SK-N-SH (cell line): ENCODE measurements at regions not wholly inside any gene's neighbourhood (a gene's known extent, or its start where the extent isn't known, plus 50 kb on each side); places are given as distances from the start of the nearest gene placed in this dataset.
"Not testable (repeated sequence)": the region's sequence is repeated elsewhere in the genome, so short reads cannot be mapped to it uniquely, and the experiment has no call there.

Source experiments
- CTCF ChIA-PET: fragments of 300-600, 350-600 bp; formaldehyde crosslinking; extraction: SDS; loops from one replicate; lab custom pipeline; 2021; lab: Yijun Ruan, JAX
- POLR2A ChIA-PET: fragments of 350-600 bp; sonication (Branson Sonifier 250); formaldehyde crosslinking; extraction: SDS; loops from one replicate; lab custom pipeline; 2020; ENCODE audit warnings: antibody characterized with exemption, inconsistent platforms; lab: Yijun Ruan, JAX
- DNase-seq: peaks from one replicate; pipeline ENCODE4 v3.0.0; 2012
- H2AFZ ChIP-seq: fragments of 200-600 bp; sonication (generic); 2 replicates; pipeline ENCODE4 v1.8.1; 2016; ENCODE audit warnings: antibody characterized with exemption, mild to moderate bottlenecking, low read depth
- H3F3A ChIP-seq: fragments of 200-600 bp; sonication (generic); replicated peaks from 2 replicates; pipeline ENCODE3; 2016; ENCODE audit warnings: antibody characterized with exemption, mild to moderate bottlenecking; ENCODE audit not compliant: insufficient read depth
- H3K27ac ChIP-seq, 2 experiments: fragments of 200-500 bp in 1 of 2; fragments of 200-600 bp in 1 of 2; sonication (Bioruptor generic) in 1 of 2; sonication (generic), shearing (Covaris generic) in 1 of 2; 2 replicates each; pipeline versions ENCODE4 v1.5.1 to v1.6.1; 2014 to 2016; ENCODE audit warnings: low read depth in 2 of 2, inconsistent platforms in 1 of 2, low read length in 1 of 2, mild to moderate bottlenecking in 1 of 2, mixed read lengths in 1 of 2
- H3K27me3 ChIP-seq: fragments of 200-600 bp; sonication (generic), shearing (Covaris generic); 2 replicates; pipeline ENCODE4 v1.6.1; 2016; ENCODE audit warnings: mixed run types; ENCODE audit not compliant: insufficient read depth
- H3K36me3 ChIP-seq, 2 experiments: fragments of 200-500 bp in 1 of 2; fragments of 200-600 bp in 1 of 2; sonication (Bioruptor generic) in 1 of 2; sonication (generic) in 1 of 2; replicated peaks in 1 of 2; 2 replicates each; pipeline versions ENCODE3 to v1.5.1; 2014 to 2016; ENCODE audit warnings: low read length in 1 of 2, mild to moderate bottlenecking in 1 of 2; ENCODE audit not compliant: insufficient read depth in 2 of 2, control insufficient read depth in 1 of 2
- H3K4me1 ChIP-seq, 2 experiments: fragments of 200-500 bp in 1 of 2; fragments of 200-600 bp in 1 of 2; sonication (Bioruptor generic) in 1 of 2; sonication (generic), shearing (Covaris generic) in 1 of 2; 2 replicates each; pipeline versions ENCODE4 v1.5.1 to v1.6.1; 2014 to 2016; ENCODE audit warnings: low read depth in 1 of 2, low read length in 1 of 2, mixed run types in 1 of 2; ENCODE audit not compliant: insufficient read depth in 2 of 2, control insufficient read depth in 1 of 2
- H3K4me2 ChIP-seq: fragments of 200-600 bp; sonication (generic), shearing (Covaris generic); 2 replicates; pipeline ENCODE4 v1.6.1; 2017; ENCODE audit warnings: mixed run types
- H3K4me3 ChIP-seq, 2 experiments: fragments of 200-500 bp in 1 of 2; fragments of 200-600 bp in 1 of 2; sonication (Bioruptor generic) in 1 of 2; sonication (generic), shearing (Covaris generic) in 1 of 2; 2 replicates each; pipeline versions ENCODE4 v1.5.1 to v1.8.1; 2014 to 2016; ENCODE audit warnings: low read depth in 2 of 2, inconsistent platforms in 1 of 2, low read length in 1 of 2, mild to moderate bottlenecking in 1 of 2, mixed read lengths in 1 of 2, moderate library complexity in 1 of 2
- H3K79me2 ChIP-seq: fragments of 200-600 bp; sonication (generic); 2 replicates; pipeline ENCODE4 v1.8.1; 2017; ENCODE audit warnings: mild to moderate bottlenecking; ENCODE audit not compliant: insufficient read depth
- H3K9ac ChIP-seq: fragments of 200-600 bp; sonication (generic); 2 replicates; pipeline ENCODE4 v1.6.1; 2017; ENCODE audit warnings: mixed run types
- H3K9me2 ChIP-seq: fragments of 200-600 bp; sonication (generic); 2 replicates; pipeline ENCODE4 v1.6.1; 2017; ENCODE audit warnings: mixed run types
- H3K9me3 ChIP-seq: fragments of 200-600 bp; sonication (generic); 2 replicates; pipeline ENCODE4 v1.6.1; 2017; ENCODE audit warnings: mixed run types, mild to moderate bottlenecking, moderate library complexity
- H4K20me1 ChIP-seq: fragments of 200-600 bp; sonication (generic); 2 replicates; pipeline ENCODE4 v1.6.1; 2017; ENCODE audit warnings: mild to moderate bottlenecking, mixed run types; ENCODE audit not compliant: insufficient read depth
- CHD2 ChIP-seq: fragments of 150-350 bp; IDR thresholded peaks from 2 replicates; pipeline ENCODE4 v1.6.1; 2018; ENCODE audit warnings: low read length; ENCODE audit not compliant: partially characterized antibody
- ELF1 ChIP-seq: IDR thresholded peaks from 2 replicates; pipeline ENCODE4 v1.4.0; 2012
- EP300 ChIP-seq, 2 experiments: IDR thresholded peaks; 2 replicates each; pipeline versions ENCODE4 v1.4.0 to v1.6.1; 2012; ENCODE audit warnings: borderline replicate concordance in 1 of 2, low read depth in 1 of 2, low read length in 1 of 2
- FOSL2 ChIP-seq: IDR thresholded peaks from 2 replicates; pipeline ENCODE4 v1.4.0; 2012; ENCODE audit warnings: low read depth, mild to moderate bottlenecking, moderate library complexity, borderline replicate concordance
- FOXM1 ChIP-seq: IDR thresholded peaks from 2 replicates; pipeline ENCODE4 v1.4.0; 2012; ENCODE audit warnings: low read depth, mild to moderate bottlenecking
- GATA2 ChIP-seq: sonication (generic); formaldehyde crosslinking; IDR thresholded peaks from 2 replicates; pipeline ENCODE4 v1.5.0; 2020; ENCODE audit warnings: mild to moderate bottlenecking, missing genetic modification reagents
- JUND ChIP-seq: IDR thresholded peaks from 2 replicates; pipeline ENCODE4 v1.4.0; 2012
- NRF1 ChIP-seq: IDR thresholded peaks from 2 replicates; pipeline ENCODE4 v1.6.1; 2012; ENCODE audit warnings: low read depth, mild to moderate bottlenecking, low read length
- PBX3 ChIP-seq: IDR thresholded peaks from 2 replicates; pipeline ENCODE4; 2012
- RFX5 ChIP-seq: IDR thresholded peaks from 2 replicates; pipeline ENCODE4 v1.6.1; 2012; ENCODE audit warnings: mild to moderate bottlenecking, improper control_type of control experiment, low read length
- SIN3A ChIP-seq: IDR thresholded peaks from 2 replicates; pipeline ENCODE4 v1.6.1; 2012; ENCODE audit warnings: low read depth, mild to moderate bottlenecking, low read length, moderate library complexity, borderline replicate concordance
- SMC3 ChIP-seq: IDR thresholded peaks from 2 replicates; pipeline ENCODE4 v1.6.1; 2012; ENCODE audit warnings: low read depth, low read length, improper control_type of control experiment
- TCF12 ChIP-seq: IDR thresholded peaks from 2 replicates; pipeline ENCODE4 v1.4.0; 2012
- ZBTB33 ChIP-seq: IDR thresholded peaks from 2 replicates; pipeline ENCODE4 v1.4.0; 2012; ENCODE audit warnings: low read depth, borderline replicate concordance
- WGBS: methylation state at CpG from one replicate; pipeline ENCODE4 v1.1.6; 2017; ENCODE audit warnings: low lambda C conversion rate; 5-methylcytosine and 5-hydroxymethylcytosine counted together

- Histone ChIP-seq H3K4me2 (no peak overlapping the region), H3K36me3 (no peaks in the 10 kb centered on the region), H3K9me3 (no peaks in the 10 kb centered on the region), H3K79me2 (no peaks in the 10 kb centered on the region), H3K9ac (no peak overlapping the region), H3K4me1 (no peaks in the 10 kb centered on the region), H3K9me2 (no peaks in the 10 kb centered on the region), H3F3A (no peaks in the 10 kb centered on the region), H4K20me1 (no peaks in the 10 kb centered on the region), H3K4me3 (no peak overlapping the region), H3K27me3 (no peaks in the 10 kb centered on the region), H2AFZ (no peak overlapping the region), H3K27ac (no peak overlapping the region)
- CTCF ChIA-PET = no interaction called here
- TF ChIP-seq FOXM1 (no peak), ELF1 (no peak), CHD2 (no peak), TCF12 (no peak), GATA2 (no peak), PBX3 (no peak)
- 29% methylated on average over 5 of the region's 5 CpGs for WGBS
- no peak for DNase-seq
- POLR2A ChIA-PET = no interaction called here
These were observed 970.6 kb upstream of the CDH18 start for GRCh38 chr5:20958641-20959040.

DNA sequence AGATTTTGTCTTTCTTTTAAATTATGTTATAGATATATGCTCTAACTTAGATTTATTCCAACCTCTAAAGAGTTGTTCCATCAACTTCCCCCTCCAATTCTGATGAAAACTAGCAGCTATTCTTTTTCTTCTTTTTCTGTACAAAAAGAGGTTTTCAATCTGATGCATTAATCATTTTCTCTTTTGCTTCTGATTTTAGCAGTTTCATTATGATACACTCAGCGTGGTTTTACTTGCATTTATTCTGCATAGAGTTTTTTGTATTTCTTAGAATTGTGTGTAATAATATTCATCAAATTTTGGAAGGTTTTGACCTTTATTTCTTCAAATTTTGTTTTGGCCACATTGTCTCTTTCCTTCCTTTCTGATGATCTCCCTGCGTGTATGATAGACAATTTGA lies 968.1 kb upstream of the CDH18 start:
- no peaks in the 10 kb centered on the region for H3F3A ChIP-seq
- POLR2A ChIA-PET = no interaction called here
- no peak for DNase-seq
- H3K36me3 ChIP-seq = no peaks in the 10 kb centered on the region
- CTCF ChIA-PET = interaction anchor here (0.6 kb wide), 1 partner anchor 268 kb away, joined by 3 read pairs; no protein-coding TSS in a partner anchor
- no peak for TF ChIP-seq TCF12
- no peak for TF ChIP-seq FOSL2
- H2AFZ ChIP-seq = no peak overlapping the region
- H3K4me3 ChIP-seq = no peak overlapping the region
- no peaks in the 10 kb centered on the region for H4K20me1 ChIP-seq
- no peaks in the 10 kb centered on the region for H3K27me3 ChIP-seq
- H3K9me3 ChIP-seq = no peaks in the 10 kb centered on the region
- no peak overlapping the region for H3K4me2 ChIP-seq
- H3K9me2 ChIP-seq = no peaks in the 10 kb centered on the region
- no peak overlapping the region for H3K27ac ChIP-seq
- no peak overlapping the region for H3K9ac ChIP-seq
- H3K4me1 ChIP-seq = no peaks in the 10 kb centered on the region
- 7% methylated on average over 2 of the region's 2 CpGs for WGBS
- H3K79me2 ChIP-seq = no peaks in the 10 kb centered on the region

DNA sequence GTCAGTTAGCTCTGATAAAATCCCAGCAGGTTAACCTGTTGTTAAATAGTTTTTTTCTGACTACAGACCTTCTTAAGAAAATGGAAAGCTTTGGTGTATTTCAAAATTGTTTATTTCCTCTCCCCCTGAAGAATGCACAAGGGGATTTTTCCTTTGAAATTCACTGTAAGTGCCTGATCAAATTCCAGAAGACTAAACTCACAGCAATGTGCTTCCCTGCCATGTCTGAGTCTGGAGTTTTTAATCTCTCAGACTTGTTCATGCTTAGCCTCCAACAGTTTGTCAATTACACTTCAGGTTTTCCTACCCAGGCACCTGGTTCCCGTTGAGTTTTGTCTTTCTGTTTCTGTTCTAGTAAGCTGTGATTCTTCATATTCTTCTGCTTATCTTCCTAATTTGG lies 961.6 kb upstream of the CDH18 start:
- Histone ChIP-seq H3K4me1 (no peaks in the 10 kb centered on the region), H3K9ac (no peak overlapping the region), H3K79me2 (no peaks in the 10 kb centered on the region), H3K9me2 (no peaks in the 10 kb centered on the region), H3K36me3 (no peaks in the 10 kb centered on the region), H3K27me3 (no peaks in the 10 kb centered on the region; the same call in 1 of the 2 replicates), H4K20me1 (no peaks in the 10 kb centered on the region), H2AFZ (no peak overlapping the region), H3K4me3 (no peak overlapping the region), H3K27ac (no peak overlapping the region), H3K4me2 (no peak overlapping the region), H3F3A (no peaks in the 10 kb centered on the region)
- WGBS = 3% methylated on average over 1 of the region's 1 CpG
- CTCF ChIA-PET = no interaction called here
- no peak for DNase-seq
- POLR2A ChIA-PET = no interaction called here
- no peak for TF ChIP-seq EP300 (IDR thresholded peaks at IDR 0.05; ENCODE audit: borderline replicate concordance in 1 of 2, low read depth in 1 of 2, low read length in 1 of 2)
- no peak for TF ChIP-seq RFX5
- no peak for TF ChIP-seq SMC3
- no peak for TF ChIP-seq NRF1
- no peak for TF ChIP-seq SIN3A
- TF ChIP-seq ZBTB33 = no peak
- TF ChIP-seq JUND = no peak
- no peak for TF ChIP-seq FOSL2
- TF ChIP-seq, all 33 proteins: peak for 0
- H3K9me3 ChIP-seq = no peaks in the 10 kb centered on the region

DNA sequence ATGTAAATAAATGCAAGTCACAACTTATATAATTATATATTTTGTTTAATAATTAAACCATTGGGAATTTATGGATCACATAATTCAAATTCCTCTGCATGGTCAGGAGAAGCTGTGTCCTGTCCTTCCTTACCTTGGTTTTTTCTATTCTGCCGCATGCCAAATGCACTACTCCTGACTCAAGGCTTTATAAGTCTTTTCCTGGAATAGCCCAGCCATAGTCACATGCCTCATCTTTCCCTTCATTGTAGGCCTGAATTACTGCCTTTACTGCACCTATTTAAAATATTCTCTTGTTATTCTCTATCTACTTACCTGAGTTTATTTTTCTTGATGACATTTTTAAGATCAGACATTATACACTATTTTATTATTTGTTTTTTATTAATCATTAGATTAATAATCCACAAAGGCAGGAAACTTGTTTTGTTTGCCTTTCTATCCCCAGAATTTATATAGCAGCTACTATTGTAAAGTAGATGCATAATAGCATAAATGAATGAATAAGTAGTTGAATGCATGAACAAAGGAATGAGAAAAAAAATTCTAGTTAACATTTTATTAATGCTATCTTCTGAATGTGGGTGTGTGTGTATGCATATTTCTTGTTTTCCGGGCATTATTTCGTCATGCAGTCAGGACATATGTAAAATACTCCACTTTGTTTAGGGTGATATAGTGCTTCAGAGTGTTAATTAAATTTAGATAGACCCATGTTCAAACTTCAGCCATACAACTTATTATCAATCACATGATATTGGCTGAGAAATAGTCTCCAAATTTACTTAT lies 955.4 kb upstream of the CDH18 start:
- H3K4me1 ChIP-seq, H2AFZ ChIP-seq, H3K9ac ChIP-seq, H3K4me2 ChIP-seq, H3K36me3 ChIP-seq, CTCF ChIA-PET, H3K79me2 ChIP-seq, H3K9me2 ChIP-seq, H3K27me3 ChIP-seq, H3K27ac ChIP-seq, H3F3A ChIP-seq, H3K4me3 ChIP-seq, H3K9me3 ChIP-seq, H4K20me1 ChIP-seq, DNase-seq, POLR2A ChIA-PET: not testable (repeated sequence)
- 37% methylated on average over 3 of the region's 3 CpGs for whole genome bisulfite sequencing
